Ishikawa (cell line): ENCODE measurements at regions not wholly inside any gene's neighbourhood (a gene's known extent, or its start where the extent isn't known, plus 50 kb on each side); places are given as distances from the start of the nearest gene placed in this dataset.

Source experiments
- CEBPB ChIP-seq: IDR thresholded peaks from 2 replicates; pipeline ENCODE4 v1.6.1; 2012
- EP300 ChIP-seq: IDR thresholded peaks from 2 replicates; pipeline ENCODE4 v1.6.1; 2012; ENCODE audit warnings: borderline replicate concordance
- FOXM1 ChIP-seq: IDR thresholded peaks from 2 replicates; pipeline ENCODE4 v1.6.1; 2012; ENCODE audit warnings: low read depth, borderline replicate concordance
- RAD21 ChIP-seq: IDR thresholded peaks from 2 replicates; pipeline ENCODE4 v1.6.1; 2012; ENCODE audit warnings: low read depth
- REST ChIP-seq: IDR thresholded peaks from 2 replicates; pipeline ENCODE4 v1.6.1; 2012; ENCODE audit warnings: low read depth, mild to moderate bottlenecking
- TAF1 ChIP-seq: IDR thresholded peaks from 2 replicates; pipeline ENCODE4 v1.6.1; 2012; ENCODE audit warnings: low read depth, mild to moderate bottlenecking
- TCF12 ChIP-seq: IDR thresholded peaks from 2 replicates; pipeline ENCODE4 v1.6.1; 2012; ENCODE audit warnings: low read depth
- YY1 ChIP-seq: IDR thresholded peaks from 2 replicates; pipeline ENCODE4 v1.6.1; 2012; ENCODE audit warnings: low read depth
- TF ChIP-seq, protein P1 (sequence below): IDR thresholded peaks from 2 replicates; pipeline ENCODE4 v1.6.1; 2012
- TF ChIP-seq, protein P2 (sequence below): IDR thresholded peaks from 2 replicates; pipeline ENCODE4 v1.6.1; 2012

GRCh38 chr18:78378403-78378802 is 601.2 kb upstream of the SALL3 start:
- no peak for TF ChIP-seq EP300
- TF ChIP-seq, protein P1, sequence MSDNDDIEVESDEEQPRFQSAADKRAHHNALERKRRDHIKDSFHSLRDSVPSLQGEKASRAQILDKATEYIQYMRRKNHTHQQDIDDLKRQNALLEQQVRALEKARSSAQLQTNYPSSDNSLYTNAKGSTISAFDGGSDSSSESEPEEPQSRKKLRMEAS = no peak
- TF ChIP-seq CEBPB = no peak
- TF ChIP-seq YY1 = no peak
- TF ChIP-seq REST = no peak
- no peak for TF ChIP-seq TCF12
- TF ChIP-seq, protein P2, sequence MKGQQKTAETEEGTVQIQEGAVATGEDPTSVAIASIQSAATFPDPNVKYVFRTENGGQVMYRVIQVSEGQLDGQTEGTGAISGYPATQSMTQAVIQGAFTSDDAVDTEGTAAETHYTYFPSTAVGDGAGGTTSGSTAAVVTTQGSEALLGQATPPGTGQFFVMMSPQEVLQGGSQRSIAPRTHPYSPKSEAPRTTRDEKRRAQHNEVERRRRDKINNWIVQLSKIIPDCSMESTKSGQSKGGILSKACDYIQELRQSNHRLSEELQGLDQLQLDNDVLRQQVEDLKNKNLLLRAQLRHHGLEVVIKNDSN = no peak
- no peak for TF ChIP-seq TAF1
- no peak for TF ChIP-seq RAD21
- no peak for TF ChIP-seq FOXM1
